Thymus (tissue), 11 donors: ENCODE measurements at regions not wholly inside any gene's neighbourhood (a gene's known extent, or its start where the extent isn't known, plus 50 kb on each side); places are given as distances from the start of the nearest gene placed in this dataset.

Experiments
- DNase-seq, 9 donors: peaks; one replicate each; pipeline ENCODE4 v3.0.0-alpha.2; 2013; ENCODE audit warnings: low spot score in 9 of 9, low read depth in 6 of 9, missing footprints in 1 of 9
- H3K27ac ChIP-seq, 2 donors: one replicate each; pipeline ENCODE4 v1.5.1; 2013; ENCODE audit warnings: control low read depth in 1 of 2, low read depth in 1 of 2, low read length in 1 of 2, mild to moderate bottlenecking in 1 of 2, moderate library complexity in 1 of 2
- H3K27me3 ChIP-seq, 2 donors: one replicate each; pipeline ENCODE4 v1.5.1; 2013; ENCODE audit warnings: low read length in 1 of 2; ENCODE audit not compliant: control insufficient read depth in 2 of 2, insufficient read depth in 1 of 2
- H3K36me3 ChIP-seq, 2 donors: one replicate each; pipeline ENCODE4 v1.5.1; 2013; ENCODE audit warnings: low read length in 1 of 2, mild to moderate bottlenecking in 1 of 2, moderate library complexity in 1 of 2; ENCODE audit not compliant: control insufficient read depth in 2 of 2, insufficient read depth in 2 of 2
- H3K4me1 ChIP-seq, 2 donors: one replicate each; pipeline ENCODE4 v1.5.1; 2013; ENCODE audit warnings: low read length in 2 of 2; ENCODE audit not compliant: control insufficient read depth in 2 of 2, insufficient read depth in 2 of 2
- H3K4me3 ChIP-seq, 2 donors: one replicate each; pipeline ENCODE4 v1.5.1; 2013; ENCODE audit warnings: low read length in 2 of 2, control low read depth in 1 of 2, mild to moderate bottlenecking in 1 of 2
- H3K9me3 ChIP-seq, 2 donors: one replicate each; pipeline ENCODE4 v1.5.1; 2013; ENCODE audit warnings: low read length in 1 of 2, mild to moderate bottlenecking in 1 of 2; ENCODE audit not compliant: control insufficient read depth in 2 of 2, insufficient read depth in 1 of 2
- WGBS: extraction: QIAGEN DNeasy Blood & Tissue Kit; methylation state at CpG from one replicate; pipeline ENCODE4 v1.1.7; 2013; 5-methylcytosine and 5-hydroxymethylcytosine counted together
- donor health status: healthy.

DNA sequence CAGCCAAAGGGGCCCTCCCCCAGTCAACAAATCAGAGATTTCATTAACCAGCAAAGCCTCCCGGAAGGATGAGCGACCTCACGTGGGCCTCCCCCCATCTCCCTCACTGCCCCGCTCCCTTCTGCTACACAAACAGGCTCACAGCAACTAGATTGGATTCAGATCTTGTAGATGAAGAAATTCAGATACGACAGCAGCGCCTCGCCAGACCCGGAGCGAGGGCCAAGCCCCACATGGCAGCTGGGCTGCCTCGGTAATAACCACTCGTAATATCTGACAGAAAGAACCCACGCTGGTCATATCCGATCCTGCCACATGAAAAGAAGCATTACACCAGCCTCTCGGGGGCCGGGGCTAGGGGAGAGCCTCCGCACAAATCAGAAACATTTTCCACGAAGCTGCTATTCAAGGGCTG is 581.3 kb downstream of the BCOR start:
- Histone ChIP-seq H3K36me3 (no peaks in the 10 kb centered on the region), H3K27me3 (peaks cover 0 to 3% of the 10 kb centered on the region in 2 donors), H3K9me3 (no peaks in the 10 kb centered on the region), H3K4me1 (no peaks in the 10 kb centered on the region), H3K27ac (no peak overlapping the region), H3K4me3 (no peak overlapping the region)
- DNase-seq, result no peak
- WGBS, result 96% methylated on average over 17 of the region's 17 CpGs

DNA sequence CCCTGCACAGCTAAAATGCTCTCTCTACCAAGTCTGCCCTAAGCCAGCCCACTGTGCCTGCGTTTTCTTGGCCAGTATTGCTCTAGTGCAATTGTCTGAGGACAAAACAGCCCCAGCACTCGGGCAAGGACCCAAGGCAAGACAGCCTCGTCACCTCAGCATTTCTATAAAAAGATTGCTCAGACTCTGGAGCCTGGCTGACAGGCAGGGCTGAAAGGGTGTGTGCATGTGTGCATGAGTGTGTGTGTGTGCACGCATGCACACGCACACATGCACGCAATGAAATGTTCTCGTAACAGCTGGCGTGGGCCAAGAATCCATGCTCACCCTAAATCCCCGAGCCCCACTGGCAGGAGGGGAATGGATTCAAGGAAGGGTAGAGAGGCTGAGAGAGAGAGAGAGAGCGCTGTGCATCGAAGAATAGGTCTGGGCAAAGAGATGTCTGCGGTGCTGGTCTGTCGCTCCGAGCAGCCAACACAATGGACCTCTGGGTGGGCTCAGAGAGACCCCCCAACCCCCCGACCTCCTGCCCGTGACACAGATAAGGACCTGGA is 579.2 kb downstream of the BCOR start:
- Histone ChIP-seq H3K9me3 (no peaks in the 10 kb centered on the region), H3K36me3 (no peaks in the 10 kb centered on the region), H3K27me3 (peaks cover 0 to 3% of the 10 kb centered on the region in 2 donors), H3K4me1 (no peaks in the 10 kb centered on the region), H3K27ac (no peak overlapping the region), H3K4me3 (no peak overlapping the region)
- DNase-seq, result no peak
- 90% methylated on average over 16 of the region's 16 CpGs for WGBS

DNA sequence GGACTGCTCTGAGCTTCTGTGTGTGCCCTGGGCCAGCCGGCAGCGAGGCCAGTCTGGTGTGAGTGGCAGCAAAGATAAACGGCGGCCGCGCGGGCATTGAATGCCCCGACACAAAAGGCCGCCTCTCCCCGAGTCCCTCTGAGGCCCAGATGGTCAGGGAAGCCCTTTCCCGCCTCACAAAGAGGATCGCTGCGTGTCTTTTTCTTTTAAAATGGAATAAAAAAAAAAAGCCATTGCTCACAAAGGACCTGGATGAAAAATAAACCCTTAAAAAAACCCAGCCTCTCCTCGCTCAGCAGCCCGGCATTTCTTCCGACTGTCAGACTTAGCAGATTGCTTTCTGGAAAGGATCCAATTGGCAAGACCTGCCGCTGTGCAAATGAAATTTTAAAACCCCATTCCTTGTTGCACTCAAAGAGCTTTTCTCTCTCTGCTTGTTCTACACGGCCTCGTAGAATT is 578.7 kb downstream of the BCOR start:
- H3K27ac ChIP-seq, result no peak overlapping the region
- no peaks in the 10 kb centered on the region for H3K9me3 ChIP-seq
- no peaks in the 10 kb centered on the region for H3K36me3 ChIP-seq
- 69% methylated on average over 19 of the region's 19 CpGs for WGBS
- H3K4me3 ChIP-seq, result no peak overlapping the region
- no peaks in the 10 kb centered on the region for H3K4me1 ChIP-seq
- no peak for DNase-seq
- H3K27me3 ChIP-seq, result peaks cover 0 to 3% of the 10 kb centered on the region in 2 donors

DNA sequence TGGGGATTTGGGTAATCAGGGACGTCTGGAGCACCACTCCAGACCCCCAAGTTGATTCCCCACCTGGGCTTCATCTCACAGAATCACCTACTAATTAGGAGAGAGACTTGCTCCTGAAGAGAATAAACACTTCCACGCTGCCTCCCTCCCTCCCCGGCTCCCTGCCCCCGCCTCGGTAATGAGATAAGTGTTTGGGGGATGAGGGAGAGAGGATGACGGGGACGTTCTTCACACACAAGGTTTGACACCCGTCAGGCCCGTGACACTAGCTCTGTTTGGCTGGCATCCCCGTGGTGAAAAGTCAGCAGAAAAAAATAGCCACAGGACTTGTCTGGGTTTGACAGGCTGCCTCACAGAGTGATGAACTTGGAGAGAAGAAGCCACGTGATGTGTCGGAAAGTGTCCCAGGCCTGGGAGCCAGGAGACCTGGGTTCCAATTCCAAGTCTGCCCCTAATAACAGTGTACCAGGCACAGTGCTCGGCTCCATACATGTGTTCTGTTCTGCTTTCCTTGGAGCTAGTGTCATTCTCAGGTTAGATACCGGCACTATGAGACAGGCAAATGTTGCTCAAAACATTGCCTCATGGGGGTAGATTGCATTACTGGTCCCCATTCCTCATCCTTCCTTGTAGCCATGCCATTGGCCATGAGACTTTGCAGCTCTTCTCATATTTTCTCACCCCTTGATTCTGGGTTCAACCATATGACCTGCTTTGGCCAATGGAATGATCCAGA is 578.0 kb downstream of the BCOR start:
- Histone ChIP-seq H3K9me3 (no peaks in the 10 kb centered on the region), H3K36me3 (no peaks in the 10 kb centered on the region), H3K27me3 (peaks cover 0 to 3% of the 10 kb centered on the region in 2 donors), H3K4me1 (no peaks in the 10 kb centered on the region), H3K4me3 (no peak overlapping the region), H3K27ac (no peak overlapping the region)
- no peak for DNase-seq
- 88% methylated on average over 14 of the region's 14 CpGs for WGBS

DNA sequence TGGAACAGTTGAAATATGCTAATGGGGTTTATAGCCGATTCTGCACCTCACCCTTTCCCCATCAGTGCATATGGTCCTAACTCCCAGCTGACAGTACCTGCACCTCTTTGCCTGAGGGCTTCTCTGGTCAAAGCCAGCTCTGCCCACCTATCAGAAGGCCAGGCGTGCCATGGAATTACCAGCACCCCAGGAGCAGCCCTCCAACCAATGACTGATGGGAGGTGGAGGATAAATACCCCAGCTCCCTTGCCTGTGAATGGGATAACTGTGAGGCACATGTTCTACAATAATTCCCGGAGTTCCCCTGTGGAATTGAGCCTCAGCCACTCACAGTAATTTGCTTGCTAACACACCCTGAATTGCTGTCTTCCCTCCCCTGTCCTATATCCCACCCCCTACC is 572.0 kb downstream of the BCOR start:
- WGBS, result 99% methylated on average over 3 of the region's 3 CpGs
- Histone ChIP-seq H3K4me1 (no peaks in the 10 kb centered on the region), H3K27ac (no peak overlapping the region), H3K36me3 (no peaks in the 10 kb centered on the region), H3K4me3 (no peak overlapping the region), H3K9me3 (no peaks in the 10 kb centered on the region), H3K27me3 (no peaks in the 10 kb centered on the region)
- no peak for DNase-seq

DNA sequence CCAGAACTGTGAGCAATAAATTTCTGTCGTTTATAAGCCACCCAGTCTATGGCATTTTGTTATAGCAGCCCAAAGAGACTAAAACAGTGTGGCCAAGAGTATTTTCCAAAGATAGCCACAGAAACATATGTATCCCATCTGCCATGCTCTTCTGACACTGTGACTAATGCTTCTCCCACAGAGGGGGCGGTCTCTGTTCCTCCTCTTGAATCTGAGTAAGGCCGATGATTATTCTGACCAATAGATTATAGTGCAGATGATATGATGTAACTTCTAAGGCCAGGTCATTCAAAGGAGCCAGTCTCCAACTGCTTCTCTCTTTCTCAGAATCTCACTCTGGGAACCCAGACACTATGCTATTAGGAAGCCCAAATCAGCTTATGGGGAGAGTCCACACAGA is 570.7 kb downstream of the BCOR start:
- Histone ChIP-seq H3K36me3 (no peaks in the 10 kb centered on the region), H3K4me1 (no peaks in the 10 kb centered on the region), H3K9me3 (no peaks in the 10 kb centered on the region), H3K27ac (no peak overlapping the region), H3K4me3 (no peak overlapping the region), H3K27me3 (no peaks in the 10 kb centered on the region)
- DNase-seq, result no peak
- 95% methylated on average over 3 of the region's 3 CpGs for WGBS

DNA sequence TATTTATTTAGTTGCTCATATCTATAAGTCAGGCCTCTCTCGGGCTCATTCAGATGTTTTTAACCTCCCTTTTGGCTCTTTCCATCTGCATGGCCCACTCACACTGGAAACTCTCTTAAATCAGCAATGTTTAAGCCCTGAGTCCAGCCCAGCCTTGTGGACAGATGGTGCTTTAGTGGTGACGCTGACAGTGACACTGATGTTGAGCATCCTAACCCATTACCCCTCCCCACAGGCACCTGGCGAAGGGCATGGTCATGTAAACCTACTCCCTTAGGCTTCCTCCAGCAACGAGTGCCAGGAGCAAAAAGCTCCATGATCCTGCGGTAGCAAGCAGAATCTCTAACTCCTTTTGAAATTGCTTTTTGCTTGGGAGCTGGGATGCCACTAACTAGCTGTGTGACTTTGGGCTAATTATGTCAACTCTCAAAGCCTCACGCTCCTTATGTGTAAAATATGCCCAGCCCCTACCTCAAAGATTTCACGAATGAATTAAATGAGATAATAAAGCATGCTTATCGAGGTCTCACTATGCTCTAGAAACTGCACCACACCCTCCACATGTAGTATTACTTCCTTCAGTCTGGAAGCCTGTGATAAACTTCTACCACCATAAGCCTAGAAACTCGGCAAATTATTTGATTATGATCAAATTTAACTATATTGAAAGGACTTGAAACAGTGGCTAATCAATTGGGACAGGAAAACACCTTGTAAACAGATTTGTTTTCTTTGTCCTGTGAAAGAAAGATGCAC is 569.4 kb downstream of the BCOR start:
- 97% methylated on average over 9 of the region's 9 CpGs for WGBS
- no peaks in the 10 kb centered on the region for H3K27me3 ChIP-seq
- H3K4me3 ChIP-seq, result no peak overlapping the region
- DNase-seq, result no peak
- H3K36me3 ChIP-seq, result no peaks in the 10 kb centered on the region
- no peaks in the 10 kb centered on the region for H3K4me1 ChIP-seq
- H3K27ac ChIP-seq, result no peak overlapping the region
- H3K9me3 ChIP-seq, result no peaks in the 10 kb centered on the region

DNA sequence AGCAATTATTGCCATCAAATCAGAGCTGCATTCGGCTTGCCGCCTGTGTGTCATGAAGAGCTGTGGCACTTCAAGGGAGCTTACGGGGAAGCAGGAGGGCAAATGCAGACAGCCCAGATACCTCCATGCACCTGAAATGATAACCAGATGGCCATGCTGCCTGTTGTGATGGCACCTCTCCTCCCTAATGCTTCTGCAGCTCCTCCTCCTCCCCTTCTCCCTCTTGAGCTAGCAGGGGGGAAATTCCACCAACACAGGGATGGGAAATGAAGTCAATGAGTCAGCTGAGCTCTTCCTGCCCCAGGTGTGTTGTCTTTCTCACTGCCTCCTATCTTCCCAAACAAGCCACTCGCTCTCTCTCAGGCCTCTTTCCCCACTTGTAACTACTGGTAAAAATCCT is 565.0 kb downstream of the BCOR start:
- no peaks in the 10 kb centered on the region for H3K27me3 ChIP-seq
- no peaks in the 10 kb centered on the region for H3K4me1 ChIP-seq
- DNase-seq, result no peak
- no peak overlapping the region for H3K4me3 ChIP-seq
- H3K9me3 ChIP-seq, result no peaks in the 10 kb centered on the region
- H3K36me3 ChIP-seq, result no peaks in the 10 kb centered on the region
- no peak overlapping the region for H3K27ac ChIP-seq
- WGBS, result 94% methylated on average over 4 of the region's 4 CpGs

DNA sequence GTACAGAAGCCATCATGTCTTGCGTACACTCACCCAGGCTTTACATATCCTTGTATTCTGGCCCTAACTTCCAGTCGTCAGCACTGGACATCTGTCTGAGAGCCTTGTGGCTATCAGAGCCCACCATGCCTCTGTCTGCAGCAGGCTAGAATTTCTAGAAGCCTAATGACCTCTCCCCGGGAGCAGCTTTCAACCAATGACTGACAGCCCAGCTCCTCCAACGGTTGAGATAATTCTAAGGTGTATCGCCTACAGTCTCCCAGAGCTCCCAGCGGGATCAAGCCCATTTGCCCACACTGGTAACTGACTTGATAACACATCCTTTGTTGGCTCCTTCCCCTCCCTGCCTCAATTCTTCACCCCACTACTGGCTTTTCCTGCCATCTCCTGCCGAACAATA is 562.8 kb downstream of the BCOR start:
- H3K9me3 ChIP-seq, result no peaks in the 10 kb centered on the region
- H3K27me3 ChIP-seq, result no peaks in the 10 kb centered on the region
- H3K27ac ChIP-seq, result no peak overlapping the region
- no peak overlapping the region for H3K4me3 ChIP-seq
- DNase-seq, result no peak
- no peaks in the 10 kb centered on the region for H3K36me3 ChIP-seq
- WGBS, result 96% methylated on average over 7 of the region's 7 CpGs
- no peaks in the 10 kb centered on the region for H3K4me1 ChIP-seq
